Stimulated activated CD4-positive, alpha-beta T cell treated with anti-CD3 and anti-CD28 coated beads, Interleukin-4, amount 100 ng/mL, for 48 hours (primary cell): ENCODE measurements at regions not wholly inside any gene's neighbourhood (a gene's known extent, or its start where the extent isn't known, plus 50 kb on each side); places are given as distances from the start of the nearest gene placed in this dataset.

Experiments used
- DNase-seq, 2 donors: peaks; one replicate each; pipeline ENCODE4 v3.0.0-alpha.2; 2020; ENCODE audit warnings: low read depth in 2 of 2

- DNase-seq = no peak
Observed at GRCh38 chr3:107899990-107900651, 190.7 kb downstream of the CD47 start.

DNA sequence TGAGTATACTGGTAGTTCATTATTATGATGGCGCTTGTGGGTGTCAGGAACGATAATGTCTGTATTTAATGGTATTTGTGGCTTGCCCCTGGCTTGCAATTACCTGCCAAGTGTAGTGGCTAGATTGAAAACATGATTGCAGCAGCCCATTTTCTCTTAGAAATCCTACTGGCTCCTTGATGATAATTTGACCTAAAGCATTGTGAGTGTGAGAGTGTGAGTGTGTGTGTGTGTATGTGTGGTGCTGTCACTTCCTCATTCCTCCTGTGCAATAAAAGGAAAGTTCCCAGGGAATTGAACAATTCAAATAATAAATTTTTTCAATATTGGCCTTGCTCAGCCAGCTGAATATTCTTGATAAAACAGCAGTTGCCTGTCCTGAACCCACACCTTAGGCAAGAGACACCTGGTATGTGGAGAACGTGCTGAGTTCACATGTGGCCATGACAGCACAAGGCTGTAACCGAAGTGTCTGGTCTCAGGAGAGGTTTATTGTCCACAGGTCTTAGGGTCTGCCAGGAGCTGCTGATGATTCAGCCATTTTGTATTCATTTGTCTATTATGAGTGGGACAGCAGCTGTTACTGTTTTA is 193.3 kb downstream of the CD47 start:
- DNase-seq = no peak

- DNase-seq = no peak
Observed at GRCh38 chr3:107894998-107895397, 195.8 kb downstream of the CD47 start.

DNA sequence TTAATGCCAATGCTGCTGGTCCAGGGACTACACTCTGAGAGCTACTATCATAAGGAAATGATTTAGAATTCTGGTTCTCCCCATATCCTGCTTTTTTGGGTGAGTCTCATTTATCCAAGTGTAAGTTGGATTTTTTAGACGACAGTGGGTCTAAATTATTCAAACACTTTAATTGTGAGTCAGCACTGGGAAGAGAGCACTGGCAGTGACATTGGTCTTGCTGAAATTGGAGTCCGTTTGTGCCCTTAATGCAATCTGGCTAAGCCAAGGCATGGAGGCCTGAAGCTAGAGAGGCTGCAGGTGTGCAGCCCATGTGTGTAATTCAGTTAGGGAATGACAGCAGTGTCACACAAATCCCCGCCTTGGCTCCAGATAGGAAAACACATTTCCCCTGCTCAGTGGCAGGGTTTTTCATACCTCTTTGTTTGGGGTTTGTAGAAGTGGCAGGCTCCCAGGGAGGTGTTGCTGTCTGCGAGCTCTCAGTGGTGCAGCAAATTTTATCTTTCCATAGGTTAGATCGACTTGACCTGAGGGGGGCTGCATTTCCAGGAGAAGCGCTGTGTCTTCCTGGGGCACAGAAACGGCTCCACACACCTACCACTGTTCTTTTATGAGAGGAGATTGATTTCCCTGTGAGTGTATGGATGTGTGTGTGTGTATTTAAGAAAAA is 197.7 kb downstream of the CD47 start:
- no peak for DNase-seq

GRCh38 chr3:107884719-107885460 is 205.9 kb downstream of the CD47 start:
- DNase-seq = no peak

DNA sequence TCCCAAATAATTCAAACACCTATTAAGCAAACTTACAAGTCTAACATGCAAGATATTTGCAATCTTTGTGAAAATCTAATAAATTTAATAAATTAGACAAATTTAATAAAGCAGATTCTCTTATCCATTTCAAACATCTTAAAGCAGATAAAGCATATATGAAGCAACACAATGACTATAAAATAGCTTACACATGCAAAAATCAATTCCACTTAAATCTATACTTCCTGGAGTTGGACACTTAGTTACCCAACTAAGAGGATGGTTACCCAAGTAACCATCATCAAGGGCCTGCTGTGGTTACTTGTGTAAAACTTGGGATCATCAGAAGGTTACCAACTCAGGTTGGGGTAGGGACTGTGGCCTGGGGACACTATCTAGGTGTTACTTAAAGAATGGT is 206.8 kb downstream of the CD47 start:
- no peak for DNase-seq

DNA sequence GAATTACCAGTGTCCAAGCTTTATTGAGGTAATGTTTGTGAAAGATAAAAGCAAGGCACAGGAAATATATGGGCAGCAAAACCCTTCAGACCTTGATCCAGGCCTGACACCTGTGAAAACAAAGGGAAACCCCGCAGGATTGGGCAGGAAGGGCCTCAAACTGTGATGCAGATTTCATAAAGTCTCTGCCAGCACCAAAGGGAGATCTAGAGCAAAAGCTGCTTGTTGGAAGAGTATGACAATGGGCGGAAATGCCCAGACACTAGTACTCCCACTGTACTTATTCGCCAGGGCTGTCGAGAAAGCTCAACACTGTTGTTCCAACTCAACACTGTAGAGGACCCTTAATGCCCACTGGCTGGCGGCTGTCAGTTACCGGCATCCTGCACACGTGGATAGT is 207.9 kb downstream of the CD47 start:
- no peak for DNase-seq

GRCh38 chr3:107882261-107882660 is 208.6 kb downstream of the CD47 start:
- no peak for DNase-seq

GRCh38 chr3:107881509-107881908 is 209.3 kb downstream of the CD47 start:
- DNase-seq = no peak

DNA sequence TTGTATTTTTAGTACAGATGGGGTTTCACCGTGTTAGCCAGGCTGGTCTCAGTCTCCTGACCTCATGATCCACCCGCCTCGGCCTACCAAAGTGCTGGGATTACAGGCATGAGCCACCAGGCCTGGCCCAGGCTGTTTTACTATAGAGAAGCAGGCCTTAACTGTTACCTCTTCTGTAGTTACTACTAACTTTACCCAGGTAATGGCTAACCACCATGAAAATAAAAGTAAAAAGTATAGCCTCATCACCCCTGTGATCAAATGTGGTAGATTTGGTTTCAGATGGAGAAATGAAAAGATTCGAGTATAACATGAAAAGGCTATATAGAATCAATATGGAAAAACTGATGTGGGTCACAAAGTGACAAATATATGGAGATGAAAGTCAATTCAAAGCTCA is 210.1 kb downstream of the CD47 start:
- no peak for DNase-seq

- no peak for DNase-seq
Observed at GRCh38 chr3:107877936-107878335, 212.9 kb downstream of the CD47 start.

DNA sequence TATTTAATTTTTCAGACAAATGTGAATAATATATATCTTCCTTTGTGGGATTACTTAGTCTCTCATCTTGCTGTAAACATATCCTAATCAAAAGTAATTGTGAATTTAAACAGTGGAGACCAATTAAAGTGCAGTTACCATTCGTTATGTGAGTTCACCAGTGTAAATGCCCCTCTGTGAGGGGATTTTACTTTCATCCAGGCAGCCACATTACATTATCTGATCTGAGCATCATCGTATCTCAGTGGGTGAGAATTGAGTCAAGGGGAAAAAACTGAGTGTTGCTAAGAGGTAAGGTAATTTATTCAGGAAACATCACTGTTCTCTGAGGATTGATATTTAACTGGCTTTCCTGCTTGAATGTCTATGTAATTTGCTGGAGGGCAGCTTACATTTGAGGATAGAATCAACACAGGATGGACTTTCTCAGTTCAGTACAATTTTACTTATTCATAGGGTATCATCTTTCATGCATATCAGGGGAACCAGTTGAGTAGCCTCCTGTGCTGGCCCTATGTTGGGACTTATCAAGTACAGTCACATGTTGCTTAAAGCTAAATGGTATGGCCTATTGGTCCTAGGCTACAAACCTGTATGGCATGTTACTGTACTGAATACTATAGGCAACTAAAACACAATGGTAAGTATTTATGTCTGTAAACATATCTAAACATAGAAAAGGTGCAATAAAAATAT is 219.7 kb downstream of the CD47 start:
- DNase-seq = no peak

- DNase-seq = no peak
Observed at GRCh38 chr3:107870096-107870495, 220.7 kb downstream of the CD47 start.

DNA sequence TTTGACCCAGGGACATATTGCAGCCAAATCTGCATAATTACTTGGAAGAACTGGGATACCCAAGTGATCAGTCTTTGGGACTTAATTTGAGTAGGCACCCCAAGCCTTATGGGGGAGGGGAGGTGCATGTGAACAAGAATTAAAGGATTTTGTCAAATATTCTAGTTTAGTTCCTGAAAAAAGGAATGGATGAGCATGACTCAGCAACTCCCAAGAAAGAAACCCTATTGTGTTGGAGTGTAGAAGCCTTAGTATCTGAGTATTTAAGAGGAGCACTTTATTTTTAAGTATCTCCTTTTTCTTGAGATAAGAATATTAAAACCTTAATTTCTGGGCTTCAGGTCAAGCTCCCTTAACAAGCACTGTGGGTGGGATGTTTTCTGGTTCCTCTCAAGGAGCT is 222.4 kb downstream of the CD47 start:
- no peak for DNase-seq

DNA sequence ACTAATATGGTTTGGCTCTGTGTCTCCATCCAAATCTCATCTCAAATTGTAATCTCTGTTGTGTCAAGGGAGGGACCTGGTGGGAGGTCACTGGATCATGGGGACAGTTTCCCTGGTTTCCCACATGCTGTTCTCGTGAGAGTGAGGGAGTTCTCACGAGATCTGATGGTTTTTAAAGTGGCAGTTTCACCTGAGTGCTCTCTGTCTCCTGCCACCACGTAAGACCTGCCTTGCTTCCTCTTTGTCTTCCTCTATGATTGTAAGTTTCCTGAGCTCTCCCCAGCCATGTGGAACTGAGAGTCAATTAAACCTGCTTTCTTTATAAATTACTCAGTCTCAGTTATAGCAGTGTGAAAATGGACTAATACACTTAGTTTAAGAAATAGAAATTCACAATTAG is 228.9 kb downstream of the CD47 start:
- no peak for DNase-seq

DNA sequence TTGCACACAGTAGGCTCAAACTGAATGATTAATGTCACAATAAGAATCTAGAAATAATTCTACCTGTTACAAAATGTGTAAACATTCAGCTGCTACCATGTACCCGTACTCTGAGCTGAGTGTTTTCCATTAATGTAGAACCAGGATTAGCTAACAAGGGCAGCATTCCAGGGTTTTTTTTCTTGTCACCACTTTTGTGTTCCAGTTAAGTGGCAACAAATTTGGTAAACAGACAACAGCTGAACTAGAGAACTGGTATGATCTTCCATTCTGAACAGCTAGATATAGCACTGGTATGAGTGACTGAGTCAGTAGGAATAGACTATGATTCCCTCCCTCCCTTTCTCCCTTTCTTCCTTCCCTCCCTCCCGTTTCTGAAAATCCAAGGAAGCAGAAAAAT is 229.4 kb downstream of the CD47 start:
- no peak for DNase-seq
